RWPE1 (cell line): ENCODE measurements at regions not wholly inside any gene's neighbourhood (a gene's known extent, or its start where the extent isn't known, plus 50 kb on each side); places are given as distances from the start of the nearest gene placed in this dataset.
"Not testable (repeated sequence)": the region's sequence is repeated elsewhere in the genome, so short reads cannot be mapped to it uniquely, and the experiment has no call there.

ENCODE experiments used
- CTCF ChIA-PET: fragments of 350-600 bp; sonication (Branson Sonifier 250); formaldehyde crosslinking; extraction: SDS; loops from one replicate; lab custom pipeline; 2021; lab: Yijun Ruan, JAX
- POLR2A ChIA-PET: fragments of 400-600 bp; formaldehyde crosslinking; extraction: SDS; loops from one replicate; lab custom pipeline; 2020; ENCODE audit warnings: antibody characterized with exemption; ENCODE audit not compliant: low non-redundant PET; lab: Yijun Ruan, JAX
- DNase-seq: peaks from one replicate; pipeline ENCODE4 v3.0.0; 2012; ENCODE audit warnings: low spot score
- H3K27ac ChIP-seq: fragments of 450-650 bp; 2 replicates; pipeline ENCODE4 v1.5.1; 2017
- CTCF ChIP-seq: fragments of 450-650 bp; conservative IDR thresholded peaks from 2 replicates; pipeline ENCODE4 v1.5.1; 2017; ENCODE audit warnings: low read depth, mild to moderate bottlenecking

DNA sequence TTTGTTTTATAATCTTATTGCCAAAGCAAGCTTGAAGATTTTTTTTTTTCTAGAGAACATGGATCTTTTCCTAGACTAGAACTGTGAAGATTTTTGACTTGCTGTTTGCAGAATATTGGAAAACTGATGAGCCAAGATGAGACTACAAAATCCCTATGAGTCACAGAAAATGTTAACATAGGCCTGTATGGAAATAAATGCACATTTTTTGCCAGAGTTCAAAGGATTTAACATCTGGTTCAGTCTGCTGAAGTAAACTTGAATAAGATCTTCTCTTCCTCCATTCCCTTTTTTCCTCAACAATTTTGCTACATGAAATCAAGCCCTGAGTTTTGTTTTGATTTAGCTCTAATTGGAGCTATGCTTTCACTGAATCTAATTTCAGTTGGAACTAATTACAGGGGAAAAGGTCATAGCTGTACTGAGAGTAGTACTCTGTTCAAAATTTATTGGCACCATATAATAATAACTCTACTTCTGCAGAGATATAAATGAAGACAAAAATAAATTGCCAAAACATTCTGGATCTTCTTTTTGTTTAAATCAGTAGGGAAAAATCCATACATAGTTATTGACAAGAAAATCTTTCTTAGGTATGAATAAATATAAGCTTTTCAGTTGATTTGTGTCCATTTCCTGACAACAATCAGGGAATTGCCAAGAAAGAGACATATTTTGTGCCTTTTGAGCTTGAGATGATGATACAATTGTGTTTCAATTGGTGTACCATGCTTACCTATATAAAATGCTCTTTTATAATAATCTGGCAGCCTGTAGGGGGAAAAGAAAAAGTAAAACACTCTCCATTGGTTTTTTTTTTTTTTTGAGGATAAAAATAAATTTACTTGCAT, 387.5 kb upstream of the GOT2 start:
- CTCF ChIA-PET, result interaction anchor here (1.5 kb wide), 1 partner anchor 28 kb away, joined by 3 read pairs; no protein-coding TSS in a partner anchor
- no peak overlapping the region for H3K27ac ChIP-seq
- POLR2A ChIA-PET, result no interaction called here
- DNase-seq, result no peak
- TF ChIP-seq CTCF, result no peak

- DNase-seq, result no peak
- TF ChIP-seq CTCF, result no peak
- ChIA-PET CTCF (no interaction called here), POLR2A (no interaction called here)
- no peak overlapping the region for H3K27ac ChIP-seq
These were observed 382.6 kb upstream of the GOT2 start for GRCh38 chr16:59116744-59117143.

- POLR2A ChIA-PET, result no interaction called here
- CTCF ChIA-PET, result no interaction called here
- TF ChIP-seq CTCF, result no peak
- no peak for DNase-seq
- no peak overlapping the region for H3K27ac ChIP-seq
These were observed 380.7 kb upstream of the GOT2 start for GRCh38 chr16:59114790-59115189.

GRCh38 chr16:59113004-59113670, 379.0 kb upstream of the GOT2 start:
- DNase-seq, result no peak
- no peak for TF ChIP-seq CTCF
- no peak overlapping the region for H3K27ac ChIP-seq
- ChIA-PET POLR2A (no interaction called here), CTCF (no interaction called here)

- TF ChIP-seq CTCF, result no peak
- ChIA-PET POLR2A (no interaction called here), CTCF (interaction anchor here (1.0 kb wide), 1 partner anchor 12 kb away, joined by 5 read pairs; no protein-coding TSS in a partner anchor)
- DNase-seq, result no peak
- no peak overlapping the region for H3K27ac ChIP-seq
These were observed 377.2 kb upstream of the GOT2 start for GRCh38 chr16:59111280-59111679.

GRCh38 chr16:59108374-59108773, 374.3 kb upstream of the GOT2 start:
- POLR2A ChIA-PET, result no interaction called here

DNA sequence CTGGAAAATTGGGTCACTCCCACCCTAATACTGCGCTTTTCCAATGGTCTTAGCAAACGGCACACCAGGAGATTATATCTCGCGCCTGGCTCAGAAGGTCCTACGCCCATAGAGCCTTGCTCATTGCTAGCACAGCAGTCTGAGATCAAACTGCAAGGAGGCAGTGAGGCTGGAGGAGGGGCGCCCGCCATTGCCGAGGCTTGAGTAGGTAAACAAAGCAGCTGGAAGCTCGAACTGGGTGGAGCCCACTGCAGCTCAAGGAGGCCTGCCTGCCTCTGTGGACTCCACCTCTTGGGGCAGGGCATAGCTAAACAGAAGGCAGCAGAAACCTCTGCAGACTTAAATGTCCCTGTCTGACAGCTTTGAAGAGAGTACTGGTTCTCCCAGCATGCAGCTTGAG, 362.6 kb upstream of the GOT2 start:
- DNase-seq, H3K27ac ChIP-seq, POLR2A ChIA-PET: not testable (repeated sequence)
- CTCF ChIA-PET, result interaction anchor here (0.6 kb wide), 1 partner anchor 1270 kb away, joined by 3 read pairs; no protein-coding TSS in a partner anchor

More at GRCh38 chr16:59108374-59108773, 374.3 kb upstream of the GOT2 start:
- CTCF ChIA-PET, result no interaction called here
- no peak for TF ChIP-seq CTCF
- H3K27ac ChIP-seq, result no peak overlapping the region
- no peak for DNase-seq
